ENCODE measurements at regions not wholly inside any gene's neighbourhood (a gene's known extent, or its start where the extent isn't known, plus 50 kb on each side); places are given as distances from the start of the nearest gene placed in this dataset.

DNA sequence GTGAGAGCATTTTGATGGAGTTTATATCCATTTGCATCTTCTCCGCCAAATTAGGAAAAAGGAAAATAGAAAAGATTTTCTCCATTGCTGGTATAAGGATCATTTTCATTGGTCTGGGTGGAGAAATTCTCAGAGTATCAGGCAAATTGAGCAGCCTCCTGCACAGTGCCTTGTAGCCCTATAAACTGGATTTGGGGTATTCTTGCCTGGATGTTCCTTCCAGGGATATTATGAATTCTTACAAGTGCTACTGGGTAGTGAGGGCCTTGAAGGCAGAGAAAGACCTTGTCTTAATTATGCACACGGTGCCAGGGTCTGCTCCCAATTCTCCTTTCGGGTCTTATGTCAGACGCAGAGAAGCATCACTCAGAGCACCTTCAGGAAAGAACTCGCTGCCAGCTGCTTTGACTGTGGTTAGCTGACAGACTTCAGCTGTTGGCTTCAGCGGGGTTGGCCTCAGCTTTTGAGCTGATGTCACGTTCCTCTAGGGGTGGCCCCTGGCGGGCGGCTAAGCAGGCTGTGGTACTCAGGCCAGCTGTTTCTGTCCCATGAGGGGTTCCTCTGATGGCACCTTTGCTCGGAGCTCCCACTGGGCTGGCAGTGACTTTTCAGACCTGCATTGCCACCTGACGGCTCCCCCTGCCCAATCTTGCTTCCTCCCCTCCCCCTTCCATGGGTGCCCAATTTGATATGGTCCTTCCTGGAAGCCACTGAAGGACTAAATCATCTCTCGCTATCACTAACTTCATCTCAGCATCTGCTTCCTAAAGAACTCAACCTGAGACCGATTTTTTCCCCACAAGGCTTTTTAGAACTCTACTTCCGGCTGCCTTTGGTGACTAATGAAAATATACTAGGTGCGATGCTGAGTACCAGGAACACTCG, 519.5 kb downstream of the BCOR start:
- peak; percentile 52 for DNase-seq

GRCh38 chrX:39580043-39580442, 517.7 kb downstream of the BCOR start:
- no peak for DNase-seq

DNA sequence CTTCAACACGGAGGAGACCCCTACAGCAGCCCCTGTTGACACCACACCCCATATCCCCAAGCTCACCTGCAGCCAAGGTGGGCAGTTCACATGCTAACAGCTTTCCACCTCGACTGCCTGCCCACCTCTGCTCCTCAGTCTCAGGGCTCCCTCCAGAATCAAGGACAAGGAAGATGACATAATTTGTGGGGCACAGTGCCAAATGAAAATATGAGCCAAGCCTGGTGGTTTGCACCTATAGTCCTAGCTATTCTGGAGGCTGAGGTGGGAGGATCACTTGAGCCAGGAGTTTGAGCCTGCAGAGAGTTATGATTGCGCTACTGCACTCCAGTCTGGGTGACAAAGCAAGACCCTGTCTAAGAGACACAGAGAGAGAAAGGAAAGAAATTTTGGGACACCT, 516.3 kb downstream of the BCOR start:
- no peak for DNase-seq

DNA sequence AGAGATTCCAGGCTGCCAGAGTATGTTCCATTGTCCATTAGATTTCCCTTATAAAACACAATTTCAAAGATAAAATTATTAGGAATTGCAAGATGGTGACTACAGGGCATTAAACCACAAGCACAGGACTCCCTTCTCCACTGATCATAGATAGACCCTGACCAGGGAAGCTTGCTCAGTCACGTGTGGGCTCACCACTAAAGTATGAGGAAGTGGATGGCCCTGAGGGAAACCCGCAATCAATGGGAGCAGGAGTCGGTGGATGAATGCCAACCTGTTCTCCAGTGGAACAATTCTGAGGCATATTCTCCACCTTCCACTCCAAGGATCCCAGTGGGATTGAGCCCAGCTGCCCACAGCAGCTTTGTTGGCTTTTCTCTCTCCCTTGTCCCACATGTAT, 515.7 kb downstream of the BCOR start:
- DNase-seq = no peak

DNA sequence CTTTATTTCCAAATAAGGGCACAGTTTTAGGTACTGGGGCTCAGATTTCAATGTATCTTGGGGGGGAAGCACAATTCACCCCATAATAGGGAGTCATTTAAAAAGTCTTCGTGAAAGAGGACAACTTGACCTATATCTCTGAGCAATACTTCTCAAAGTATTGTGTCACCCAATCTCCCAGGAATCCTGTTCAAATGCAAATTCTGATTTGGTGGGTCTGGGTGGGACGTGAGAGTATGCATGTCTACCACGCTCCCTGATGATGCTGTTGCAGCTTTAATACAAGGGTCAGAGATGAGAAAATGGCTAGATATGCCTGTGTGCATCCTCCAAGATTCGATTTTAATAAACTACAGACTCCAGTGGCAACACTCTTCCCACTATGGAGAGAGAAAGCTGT, 514.8 kb downstream of the BCOR start:
- no peak for DNase-seq

DNA sequence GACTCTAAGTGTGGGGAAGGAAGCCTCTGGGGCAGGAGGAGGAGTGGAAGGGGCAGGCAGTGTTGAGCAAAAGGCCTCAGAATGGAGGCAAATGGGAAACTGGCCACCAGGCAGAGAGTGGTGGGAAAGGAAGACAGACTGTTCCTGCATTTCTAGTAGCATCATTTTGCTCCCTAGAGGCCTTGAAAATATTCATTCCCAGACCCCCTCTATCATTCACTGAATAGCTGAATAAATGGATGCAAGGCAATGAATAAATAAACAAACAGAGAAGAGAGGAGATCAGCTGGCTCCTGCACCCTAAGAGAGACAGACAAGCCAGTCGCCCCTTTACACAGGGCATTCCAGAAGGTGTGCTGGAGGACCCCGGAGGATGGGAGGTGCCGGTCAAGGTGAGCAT, 511.9 kb downstream of the BCOR start:
- no peak for DNase-seq

DNA sequence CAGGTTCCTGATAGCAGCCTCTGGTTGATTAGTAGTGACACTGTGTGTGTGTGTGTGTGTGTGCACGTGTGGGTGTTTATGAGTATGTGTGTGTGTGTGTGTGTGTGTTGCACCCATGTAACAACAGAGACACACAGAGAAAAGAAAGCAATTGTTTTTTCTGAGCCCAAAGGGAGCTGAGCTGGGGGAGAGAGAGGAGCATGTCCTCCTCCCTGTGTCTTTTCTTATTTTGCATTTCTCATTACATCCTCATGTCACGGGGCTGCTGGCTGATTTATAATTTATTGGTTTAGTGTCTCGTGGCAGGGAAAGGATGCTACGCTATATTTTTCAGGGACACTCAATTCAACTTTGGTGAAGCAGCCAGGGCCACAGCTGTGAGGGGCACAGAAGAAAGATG, 511.4 kb downstream of the BCOR start:
- DNase-seq = no peak

DNA sequence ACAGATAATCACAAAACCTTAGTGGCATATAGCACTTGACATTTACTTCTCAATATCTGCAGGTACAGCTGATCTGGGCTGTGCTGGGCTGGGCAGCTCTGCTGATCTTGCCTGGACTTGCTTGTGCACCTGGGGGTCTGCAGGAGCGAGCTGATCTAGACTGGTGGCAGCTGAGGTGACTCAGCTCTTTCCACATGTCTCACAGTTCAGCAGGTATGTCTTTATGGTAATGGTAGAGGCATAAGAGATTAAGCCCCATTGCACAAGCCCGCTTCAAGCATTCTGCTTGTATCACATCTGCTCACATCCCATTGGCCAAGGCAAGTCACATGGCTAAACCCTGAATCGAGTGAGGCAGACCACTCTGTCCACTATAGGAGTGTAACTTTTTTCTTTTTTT, 506.7 kb downstream of the BCOR start:
- peak; percentile 70 for DNase-seq

- no peak for DNase-seq
Measured at GRCh38 chrX:39592776-39593175, 505.0 kb downstream of the BCOR start.

DNA sequence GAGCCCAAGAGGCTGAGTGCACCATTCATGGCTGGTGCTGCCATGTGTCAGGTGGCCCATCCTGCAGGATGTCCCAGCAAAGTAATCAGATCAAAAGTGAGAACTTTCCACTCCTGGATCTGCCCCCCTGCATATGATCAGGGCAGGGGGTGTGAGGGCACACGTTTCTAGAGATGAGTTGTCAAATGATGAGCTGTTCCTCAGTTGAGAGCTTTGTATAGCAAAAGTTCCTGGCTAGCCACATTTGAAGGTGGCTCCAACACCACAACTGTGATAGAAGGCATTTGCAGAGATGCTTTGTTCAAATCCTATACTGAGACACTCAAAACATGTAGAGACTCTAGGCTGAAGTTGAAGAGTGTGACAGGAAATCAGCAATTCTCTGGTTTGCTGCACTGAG, 501.8 kb downstream of the BCOR start:
- DNase-seq = no peak

- no peak for DNase-seq
Measured at GRCh38 chrX:39596437-39596836, 501.3 kb downstream of the BCOR start.

- no peak for DNase-seq
Measured at GRCh38 chrX:39599339-39599738, 498.4 kb downstream of the BCOR start.

GRCh38 chrX:39600222-39600621, 497.5 kb downstream of the BCOR start:
- DNase-seq = no peak

DNA sequence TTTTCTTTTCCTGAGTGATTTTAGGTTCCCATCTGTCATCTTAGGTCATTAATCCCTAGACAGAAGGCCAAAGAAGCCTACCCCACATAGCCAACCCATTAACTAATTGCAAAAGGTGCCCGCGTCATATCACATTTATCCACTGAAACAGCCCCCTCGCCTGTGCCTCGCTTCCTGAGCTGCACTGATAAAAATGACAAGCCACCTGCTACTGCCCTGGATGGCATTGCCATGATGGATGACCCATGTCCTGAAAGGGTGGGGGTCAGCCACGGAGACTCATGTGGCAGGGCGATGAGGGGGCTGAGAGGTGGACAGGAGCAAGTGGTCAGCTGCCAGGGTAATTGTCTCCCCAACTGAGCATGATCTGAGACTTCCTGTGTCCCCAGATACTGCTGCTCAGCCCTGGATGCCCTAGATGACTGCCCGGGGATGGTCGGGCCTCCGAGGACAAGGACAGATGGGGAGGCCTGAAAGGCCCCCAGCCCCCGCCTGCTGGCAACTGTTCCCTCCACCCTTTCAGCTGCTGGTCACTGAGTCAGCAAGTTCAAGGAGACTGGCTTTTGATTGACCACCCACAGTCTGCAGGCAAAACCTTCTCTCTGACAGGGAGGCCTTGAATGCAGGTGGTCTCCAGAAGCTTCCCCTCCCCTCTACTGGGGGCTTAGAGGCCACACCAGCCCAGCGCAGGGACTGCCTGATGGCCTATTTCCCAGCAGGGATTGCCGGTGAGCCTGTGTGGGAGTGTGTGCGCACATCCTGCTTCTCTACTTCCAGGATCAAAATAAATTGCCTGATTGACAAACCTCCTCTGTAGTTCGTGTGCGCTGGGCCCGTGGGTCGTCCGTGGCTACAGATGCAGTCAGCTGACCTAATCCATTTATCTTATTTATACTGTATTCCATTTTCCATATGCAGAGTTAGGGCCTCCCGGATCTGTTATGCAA, 496.3 kb downstream of the BCOR start:
- peak; percentile 59 for DNase-seq

- DNase-seq = no peak
Measured at GRCh38 chrX:39602195-39602594, 495.6 kb downstream of the BCOR start.

DNA sequence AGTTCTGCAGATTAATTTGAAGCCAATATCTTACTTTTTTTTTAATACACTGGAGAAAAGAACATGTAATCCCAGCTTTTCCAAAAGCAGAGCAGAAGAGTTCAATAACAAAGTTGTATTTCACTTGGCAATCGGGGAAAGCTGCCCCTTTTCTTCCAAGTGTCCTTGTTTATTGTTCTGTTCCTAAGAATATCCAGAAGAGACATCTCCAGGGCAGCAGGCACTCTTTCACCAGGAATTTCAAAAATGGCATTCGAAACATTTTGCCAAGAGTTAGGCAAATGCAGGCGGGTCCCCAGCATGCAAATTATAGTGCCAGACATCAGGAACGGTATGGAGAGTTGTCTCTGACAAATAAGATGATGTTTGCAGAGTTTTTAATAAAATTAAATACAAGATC, 494.5 kb downstream of the BCOR start:
- DNase-seq = no peak

GRCh38 chrX:39605183-39605582, 492.6 kb downstream of the BCOR start:
- DNase-seq = no peak

- no peak for DNase-seq
Measured at GRCh38 chrX:39605866-39606265, 491.9 kb downstream of the BCOR start.

DNA sequence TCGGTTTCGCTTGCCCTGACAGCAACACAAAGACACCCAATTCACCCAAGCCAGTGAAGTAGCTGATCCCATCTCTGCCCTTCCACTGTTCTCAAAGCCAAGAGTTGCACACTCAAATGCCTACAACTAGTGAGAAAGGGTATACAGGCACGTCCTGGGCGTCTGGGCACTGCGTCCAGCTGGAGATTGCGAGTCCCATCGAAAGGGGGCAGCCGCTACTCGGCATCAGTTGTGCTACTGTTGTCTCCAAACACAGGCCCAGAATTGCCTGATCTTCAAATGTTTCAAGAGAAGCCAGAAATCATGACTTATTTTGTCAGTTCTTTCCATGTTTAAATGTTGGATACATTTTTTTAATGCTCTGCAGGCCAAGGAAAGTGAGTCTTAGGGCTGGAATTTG, 487.8 kb downstream of the BCOR start:
- DNase-seq = no peak

GRCh38 chrX:39611468-39611867, 486.3 kb downstream of the BCOR start:
- DNase-seq = no peak

GRCh38 chrX:39613482-39613995, 484.2 kb downstream of the BCOR start:
- DNase-seq = peak; percentile 91

- peak; percentile 81 for DNase-seq
Measured at GRCh38 chrX:39613997-39614679, 483.6 kb downstream of the BCOR start.

- DNase-seq = no peak
Measured at GRCh38 chrX:39614680-39614998, 483.1 kb downstream of the BCOR start.

All from NCI-H2171 treated with DMSO at 0.1 percent for 48 hours (cell line).